Neural cell (in vitro differentiated cells): ENCODE measurements at regions not wholly inside any gene's neighbourhood (a gene's known extent, or its start where the extent isn't known, plus 50 kb on each side); places are given as distances from the start of the nearest gene placed in this dataset.

Source experiments
- CTCF ChIP-seq: fragments of 450-650 bp; IDR thresholded peaks from 2 replicates; pipeline ENCODE4 v1.5.1; 2014; ENCODE audit warnings: antibody characterized with exemption, mild to moderate bottlenecking, moderate library complexity; ENCODE audit not compliant: poor library complexity, severe bottlenecking
- EZH2 ChIP-seq: fragments of 200-600, 300-800 bp; shearing (Covaris generic), sonication (generic); IDR thresholded peaks from 2 replicates; pipeline ENCODE4 v1.6.1; 2014; ENCODE audit warnings: antibody characterized with exemption, low read length, borderline replicate concordance, mild to moderate bottlenecking; ENCODE audit not compliant: insufficient read depth, poor library complexity, severe bottlenecking
- POLR2AphosphoS5 ChIP-seq: IDR thresholded peaks from 2 replicates; pipeline ENCODE4 v1.6.1; 2012
- TAF1 ChIP-seq: IDR thresholded peaks from 2 replicates; pipeline ENCODE4 v1.6.1; 2012; ENCODE audit warnings: low read depth

- TF ChIP-seq CTCF (no peak), EZH2 (no peak), TAF1 (no peak), POLR2AphosphoS5 (no peak)
Observed at GRCh38 chr9:38196714-38197113, 127.7 kb upstream of the SHB start.
